ENCODE measurements at regions not wholly inside any gene's neighbourhood (a gene's known extent, or its start where the extent isn't known, plus 50 kb on each side); places are given as distances from the start of the nearest gene placed in this dataset.

GRCh38 chr2:149741646-149742045 lies 154.1 kb upstream of the MMADHC start:
- Histone ChIP-seq H3K4me1 (no peaks in the 10 kb centered on the region), H3K36me3 (no peaks in the 10 kb centered on the region), H3K9me3 (no peaks in the 10 kb centered on the region), H3K27ac (no peak overlapping the region), H3K27me3 (replicated peaks in 1 of 7) (no peaks in the 10 kb centered on the region), H3K4me3 (no peak overlapping the region)
- intact Hi-C loops (cut with DNase I; ENCODE audit: low total_unique reads) = no loop called here
- no peak for DNase-seq
- TF ChIP-seq POLR2A (IDR thresholded peaks at IDR 0.05) (no peak), POLR2AphosphoS5 (IDR thresholded peaks at IDR 0.05) (no peak), CTCF (IDR thresholded peaks at IDR 0.05 in 8 of 11, conservative IDR thresholded peaks at IDR 0.05 in 3 of 11) (no peak)
- WGBS, 5 donors = 26 to 62% (median 49%) methylated on average over 1 of the region's 1 CpG

- no peaks in the 10 kb centered on the region for H3K9me3 ChIP-seq
- no peak overlapping the region for H3K4me3 ChIP-seq
- no peaks in the 10 kb centered on the region for H3K36me3 ChIP-seq
- no peak for DNase-seq
- intact Hi-C loops (cut with DNase I; ENCODE audit: low total_unique reads) = no loop called here
- no peak for TF ChIP-seq CTCF (IDR thresholded peaks at IDR 0.05 in 8 of 11, conservative IDR thresholded peaks at IDR 0.05 in 3 of 11)
- no peak for TF ChIP-seq POLR2AphosphoS5 (IDR thresholded peaks at IDR 0.05)
- TF ChIP-seq POLR2A (IDR thresholded peaks at IDR 0.05) = no peak
- H3K4me1 ChIP-seq = no peaks in the 10 kb centered on the region
- H3K27ac ChIP-seq = no peak overlapping the region
- no peaks in the 10 kb centered on the region for H3K27me3 ChIP-seq (replicated peaks in 1 of 7)
- WGBS, 5 donors = 75 to 96% (median 83%) methylated on average over 1 of the region's 1 CpG
Observed at GRCh38 chr2:149740490-149740889, 152.9 kb upstream of the MMADHC start.

- Histone ChIP-seq H3K27ac (no peak overlapping the region), H3K27me3 (replicated peaks in 1 of 7) (no peaks in the 10 kb centered on the region), H3K36me3 (no peaks in the 10 kb centered on the region), H3K9me3 (no peaks in the 10 kb centered on the region), H3K4me3 (no peak overlapping the region), H3K4me1 (no peaks in the 10 kb centered on the region)
- no peak for DNase-seq
- intact Hi-C loops (cut with DNase I; ENCODE audit: low total_unique reads) = no loop called here
- WGBS, 5 donors = 88 to 95% (median 90%) methylated on average over 4 of the region's 4 CpGs
- no peak for TF ChIP-seq POLR2A (IDR thresholded peaks at IDR 0.05)
- TF ChIP-seq CTCF (IDR thresholded peaks at IDR 0.05 in 8 of 11, conservative IDR thresholded peaks at IDR 0.05 in 3 of 11) = no peak
- no peak for TF ChIP-seq POLR2AphosphoS5 (IDR thresholded peaks at IDR 0.05)
Observed at GRCh38 chr2:149739883-149740265, 152.3 kb upstream of the MMADHC start.

- Histone ChIP-seq H3K4me1 (no peaks in the 10 kb centered on the region), H3K9me3 (no peaks in the 10 kb centered on the region), H3K27ac (no peak overlapping the region), H3K36me3 (no peaks in the 10 kb centered on the region), H3K27me3 (replicated peaks in 1 of 7) (no peaks in the 10 kb centered on the region), H3K4me3 (no peak overlapping the region)
- TF ChIP-seq POLR2A (IDR thresholded peaks at IDR 0.05) (no peak), CTCF (IDR thresholded peaks at IDR 0.05 in 8 of 11, conservative IDR thresholded peaks at IDR 0.05 in 3 of 11) (no peak), POLR2AphosphoS5 (IDR thresholded peaks at IDR 0.05) (no peak)
- 82 to 92% (median 86%) methylated on average over 6 of the region's 6 CpGs for WGBS, 5 donors
- intact Hi-C loops (cut with DNase I; ENCODE audit: low total_unique reads) = no loop called here
- no peak for DNase-seq
Observed at GRCh38 chr2:149739171-149739882, 151.8 kb upstream of the MMADHC start.

Measured in spleen (tissue), 11 donors.